HUES48 (cell line): ENCODE measurements at regions not wholly inside any gene's neighbourhood (a gene's known extent, or its start where the extent isn't known, plus 50 kb on each side); places are given as distances from the start of the nearest gene placed in this dataset.

Experiments
- H3K27ac ChIP-seq: one replicate; pipeline ENCODE4 v1.7.0; 2013; ENCODE audit warnings: low read depth, low read length, inconsistent platforms
- H3K27me3 ChIP-seq: 2 replicates; pipeline ENCODE4 v1.6.1; 2013; ENCODE audit warnings: mild to moderate bottlenecking, low read length; ENCODE audit not compliant: control insufficient read depth, insufficient read depth
- H3K36me3 ChIP-seq: 2 replicates; pipeline ENCODE4 v1.6.1; 2013; ENCODE audit warnings: low read length; ENCODE audit not compliant: control insufficient read depth, insufficient read depth
- H3K4me1 ChIP-seq: 2 replicates; pipeline ENCODE4 v1.6.1; 2013; ENCODE audit warnings: mild to moderate bottlenecking, low read length; ENCODE audit not compliant: control insufficient read depth, insufficient read depth
- H3K4me3 ChIP-seq: 2 replicates; pipeline ENCODE4 v1.5.1; 2013; ENCODE audit warnings: mild to moderate bottlenecking, low read depth, low read length
- H3K9ac ChIP-seq: 2 replicates; pipeline ENCODE4 v1.6.1; 2013; ENCODE audit warnings: mild to moderate bottlenecking, low read depth, low read length, moderate library complexity
- H3K9me3 ChIP-seq: 2 replicates; pipeline ENCODE4 v1.6.1; 2013; ENCODE audit warnings: low read length; ENCODE audit not compliant: control insufficient read depth, insufficient read depth

- no peak overlapping the region for H3K27ac ChIP-seq
- 0 out of 2 replicates have a peak, but pooled peaks cover 4% of the 10 kb centered on the region for H3K4me1 ChIP-seq
- no peak overlapping the region for H3K4me3 ChIP-seq
- H3K9me3 ChIP-seq, result no peaks in the 10 kb centered on the region
- H3K9ac ChIP-seq, result no peak overlapping the region
- no peaks in the 10 kb centered on the region for H3K36me3 ChIP-seq
- no peaks in the 10 kb centered on the region for H3K27me3 ChIP-seq
Observed at GRCh38 chr1:58284225-58284510, 262.4 kb downstream of the OMA1 start.

- Histone ChIP-seq H3K27ac (no peak overlapping the region), H3K4me3 (no peak overlapping the region), H3K27me3 (no peaks in the 10 kb centered on the region)
Observed at GRCh38 chr1:58283388-58284224, 262.9 kb downstream of the OMA1 start.

DNA sequence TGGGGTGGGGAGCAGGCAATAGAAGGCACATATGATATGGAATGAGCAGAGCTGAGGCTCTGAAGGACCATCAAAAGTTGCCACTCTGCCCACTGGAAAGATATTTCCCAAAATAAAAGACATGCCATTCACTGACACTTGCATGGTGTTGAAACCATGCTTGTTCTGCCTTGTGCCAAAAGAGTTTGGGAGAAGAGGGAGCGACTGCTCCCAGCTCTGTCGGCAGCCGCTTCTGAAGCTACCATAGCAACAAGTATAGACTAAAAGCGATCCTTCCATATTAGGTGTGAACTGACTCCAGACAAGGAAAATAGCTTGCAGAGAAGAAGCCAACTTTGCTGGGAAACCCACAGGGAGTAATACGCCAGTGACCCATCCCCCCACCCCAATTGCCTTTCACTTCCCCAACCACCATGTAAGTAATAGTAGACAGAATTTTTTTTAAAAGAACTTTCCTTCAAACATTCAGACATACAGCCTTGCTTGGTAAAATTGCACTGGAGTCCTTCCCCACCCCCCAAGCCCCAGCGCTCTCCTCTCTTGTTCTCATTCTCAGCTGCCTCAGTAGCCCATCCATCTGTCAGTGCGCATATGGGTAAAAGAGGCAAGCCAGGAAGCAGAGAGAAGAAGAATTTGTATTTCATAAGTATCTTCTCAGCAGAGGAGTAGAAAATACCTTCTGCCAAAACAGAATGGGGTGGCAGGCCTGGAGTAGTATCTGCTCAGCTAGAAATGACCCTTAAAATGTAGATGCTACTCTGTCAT lies 263.7 kb downstream of the OMA1 start:
- Histone ChIP-seq H3K4me3 (no peak overlapping the region), H3K9me3 (no peaks in the 10 kb centered on the region), H3K27me3 (no peaks in the 10 kb centered on the region), H3K9ac (no peak overlapping the region), H3K4me1 (0 out of 2 replicates have a peak, but pooled peaks cover 4% of the 10 kb centered on the region), H3K27ac (no peak overlapping the region), H3K36me3 (no peaks in the 10 kb centered on the region)

More at GRCh38 chr1:58283388-58284224, 262.9 kb downstream of the OMA1 start:
- Histone ChIP-seq H3K9ac (no peak overlapping the region), H3K4me1 (0 out of 2 replicates have a peak, but pooled peaks cover 4% of the 10 kb centered on the region), H3K36me3 (no peaks in the 10 kb centered on the region), H3K9me3 (no peaks in the 10 kb centered on the region)

DNA sequence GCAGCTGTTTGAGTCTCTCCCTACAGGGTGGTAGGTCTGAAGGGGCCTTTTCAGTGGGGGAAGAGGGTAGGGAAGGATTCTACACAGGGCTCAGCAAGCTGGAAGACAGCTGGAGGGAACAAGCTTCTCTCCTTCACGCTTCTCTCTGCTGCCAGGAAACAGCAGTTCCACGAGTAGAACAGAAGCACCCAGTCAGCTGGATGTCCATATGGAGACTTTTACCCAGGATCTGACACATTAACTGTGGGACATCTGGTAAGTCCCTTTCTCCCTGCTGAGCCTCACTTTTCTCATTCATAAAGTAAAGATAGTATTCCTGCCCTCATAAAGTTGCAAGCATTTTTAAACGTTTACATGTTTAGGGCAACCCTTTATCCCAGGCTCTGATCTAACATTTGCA lies 280.3 kb downstream of the OMA1 start:
- no peaks in the 10 kb centered on the region for H3K9me3 ChIP-seq
- H3K4me1 ChIP-seq, result no peaks in the 10 kb centered on the region
- H3K27ac ChIP-seq, result no peak overlapping the region
- no peak overlapping the region for H3K4me3 ChIP-seq
- no peaks in the 10 kb centered on the region for H3K36me3 ChIP-seq
- H3K9ac ChIP-seq, result no peak overlapping the region
- no peaks in the 10 kb centered on the region for H3K27me3 ChIP-seq

- Histone ChIP-seq H3K4me1 (no peaks in the 10 kb centered on the region), H3K27ac (no peak overlapping the region), H3K9me3 (no peaks in the 10 kb centered on the region), H3K9ac (no peak overlapping the region), H3K36me3 (no peaks in the 10 kb centered on the region), H3K4me3 (no peak overlapping the region), H3K27me3 (no peaks in the 10 kb centered on the region)
Observed at GRCh38 chr1:58264462-58264861, 282.1 kb downstream of the OMA1 start.

- H3K27me3 ChIP-seq, result no peaks in the 10 kb centered on the region
- H3K9me3 ChIP-seq, result no peaks in the 10 kb centered on the region
- no peaks in the 10 kb centered on the region for H3K4me1 ChIP-seq
- H3K27ac ChIP-seq, result no peak overlapping the region
- no peaks in the 10 kb centered on the region for H3K36me3 ChIP-seq
- H3K4me3 ChIP-seq, result no peak overlapping the region
- H3K9ac ChIP-seq, result no peak overlapping the region
Observed at GRCh38 chr1:58262702-58263101, 283.8 kb downstream of the OMA1 start.

GRCh38 chr1:58258082-58258481 lies 288.4 kb downstream of the OMA1 start:
- Histone ChIP-seq H3K27me3 (no peaks in the 10 kb centered on the region), H3K4me1 (no peaks in the 10 kb centered on the region), H3K9me3 (no peaks in the 10 kb centered on the region), H3K36me3 (no peaks in the 10 kb centered on the region), H3K4me3 (no peak overlapping the region), H3K9ac (no peak overlapping the region), H3K27ac (no peak overlapping the region)

DNA sequence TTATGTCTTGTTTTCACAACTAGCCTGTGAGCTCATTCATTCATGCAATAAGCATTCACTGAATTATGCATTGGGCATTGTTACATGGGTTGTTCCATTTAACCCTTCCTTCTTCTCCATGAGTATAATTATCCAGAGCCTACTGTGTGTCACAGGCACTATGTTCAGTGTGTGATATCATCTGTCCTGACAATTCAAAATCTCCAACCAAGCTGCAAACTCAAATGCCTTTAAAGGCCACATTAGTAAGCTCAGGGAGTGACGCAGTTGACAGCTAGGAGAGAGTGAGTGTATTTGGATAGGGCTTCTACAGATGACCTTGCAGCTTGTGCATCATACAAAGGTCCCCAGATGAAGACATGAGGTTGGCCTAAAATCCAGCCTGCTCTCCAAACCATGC lies 289.5 kb downstream of the OMA1 start:
- no peak overlapping the region for H3K4me3 ChIP-seq
- no peak overlapping the region for H3K27ac ChIP-seq
- no peak overlapping the region for H3K9ac ChIP-seq
- no peaks in the 10 kb centered on the region for H3K36me3 ChIP-seq
- H3K9me3 ChIP-seq, result no peaks in the 10 kb centered on the region
- no peaks in the 10 kb centered on the region for H3K27me3 ChIP-seq
- H3K4me1 ChIP-seq, result no peaks in the 10 kb centered on the region

- Histone ChIP-seq H3K4me1 (no peaks in the 10 kb centered on the region), H3K36me3 (no peaks in the 10 kb centered on the region), H3K9me3 (no peaks in the 10 kb centered on the region), H3K4me3 (no peak overlapping the region), H3K27me3 (no peaks in the 10 kb centered on the region), H3K27ac (no peak overlapping the region), H3K9ac (no peak overlapping the region)
Observed at GRCh38 chr1:58256546-58256945, 290.0 kb downstream of the OMA1 start.

- Histone ChIP-seq H3K27ac (no peak overlapping the region), H3K4me3 (no peak overlapping the region), H3K27me3 (peaks cover 4% of the 10 kb centered on the region), H3K36me3 (no peaks in the 10 kb centered on the region), H3K9ac (no peak overlapping the region), H3K9me3 (no peaks in the 10 kb centered on the region), H3K4me1 (no peaks in the 10 kb centered on the region)
Observed at GRCh38 chr1:58256041-58256440, 290.5 kb downstream of the OMA1 start.

GRCh38 chr1:58255192-58255591 lies 291.3 kb downstream of the OMA1 start:
- H3K9me3 ChIP-seq, result no peaks in the 10 kb centered on the region
- H3K4me1 ChIP-seq, result peaks cover 5% of the 10 kb centered on the region; the same call in 1 of the 2 replicates
- peaks cover 9% of the 10 kb centered on the region for H3K27me3 ChIP-seq
- H3K27ac ChIP-seq, result no peak overlapping the region
- no peak overlapping the region for H3K9ac ChIP-seq
- H3K36me3 ChIP-seq, result no peaks in the 10 kb centered on the region
- H3K4me3 ChIP-seq, result no peak overlapping the region
